ENCODE measurements at regions not wholly inside any gene's neighbourhood (a gene's known extent, or its start where the extent isn't known, plus 50 kb on each side); places are given as distances from the start of the nearest gene placed in this dataset.

- no peak overlapping the region for H3K4me3 ChIP-seq (ENCODE audit: low read depth, low read length)
- no peak for DNase-seq (ENCODE audit: low read depth, low spot score)
- TF ChIP-seq CTCF (IDR thresholded peaks at IDR 0.05; ENCODE audit: low read depth, low read length): no peak
- in situ Hi-C loops (cut with HindIII; ENCODE audit: low sequenced_read_pairs): no loop called here
These were observed 1435.9 kb downstream of the OTOL1 start for GRCh38 chr3:162932503-162932902.

GRCh38 chr3:162933656-162934055, 1437.0 kb downstream of the OTOL1 start:
- no peak for TF ChIP-seq CTCF (IDR thresholded peaks at IDR 0.05; ENCODE audit: low read depth, low read length)
- H3K4me3 ChIP-seq (ENCODE audit: low read depth, low read length): no peak overlapping the region
- no peak for DNase-seq (ENCODE audit: low read depth, low spot score)
- in situ Hi-C loops (cut with HindIII; ENCODE audit: low sequenced_read_pairs): no loop called here

- in situ Hi-C loops (cut with HindIII; ENCODE audit: low sequenced_read_pairs): no loop called here
- no peak for TF ChIP-seq CTCF (IDR thresholded peaks at IDR 0.05; ENCODE audit: low read depth, low read length)
- H3K4me3 ChIP-seq (ENCODE audit: low read depth, low read length): no peak overlapping the region
- no peak for DNase-seq (ENCODE audit: low read depth, low spot score)
These were observed 1440.1 kb downstream of the OTOL1 start for GRCh38 chr3:162936706-162937105.

GRCh38 chr3:162938083-162938482, 1441.5 kb downstream of the OTOL1 start:
- in situ Hi-C loops (cut with HindIII; ENCODE audit: low sequenced_read_pairs): no loop called here
- no peak overlapping the region for H3K4me3 ChIP-seq (ENCODE audit: low read depth, low read length)
- TF ChIP-seq CTCF (IDR thresholded peaks at IDR 0.05; ENCODE audit: low read depth, low read length): no peak
- DNase-seq (ENCODE audit: low read depth, low spot score): no peak

- in situ Hi-C loops (cut with HindIII; ENCODE audit: low sequenced_read_pairs): no loop called here
- no peak for DNase-seq (ENCODE audit: low read depth, low spot score)
- no peak for TF ChIP-seq CTCF (IDR thresholded peaks at IDR 0.05; ENCODE audit: low read depth, low read length)
- no peak overlapping the region for H3K4me3 ChIP-seq (ENCODE audit: low read depth, low read length)
These were observed 1449.0 kb downstream of the OTOL1 start for GRCh38 chr3:162945626-162946025.

- no peak for TF ChIP-seq CTCF (IDR thresholded peaks at IDR 0.05; ENCODE audit: low read depth, low read length)
- in situ Hi-C loops (cut with HindIII; ENCODE audit: low sequenced_read_pairs): no loop called here
- H3K4me3 ChIP-seq (ENCODE audit: low read depth, low read length): no peak overlapping the region
- no peak for DNase-seq (ENCODE audit: low read depth, low spot score)
These were observed 1460.1 kb downstream of the OTOL1 start for GRCh38 chr3:162956711-162957110.

- no peak for DNase-seq (ENCODE audit: low read depth, low spot score)
- in situ Hi-C loops (cut with HindIII; ENCODE audit: low sequenced_read_pairs): no loop called here
- no peak overlapping the region for H3K4me3 ChIP-seq (ENCODE audit: low read depth, low read length)
- no peak for TF ChIP-seq CTCF (IDR thresholded peaks at IDR 0.05; ENCODE audit: low read depth, low read length)
These were observed 1463.7 kb downstream of the OTOL1 start for GRCh38 chr3:162960269-162960668.

All from astrocyte of the spinal cord (primary cell).